Stomach (tissue), 8 donors: ENCODE measurements at regions not wholly inside any gene's neighbourhood (a gene's known extent, or its start where the extent isn't known, plus 50 kb on each side); places are given as distances from the start of the nearest gene placed in this dataset.

Experiments
- DNase-seq, 2 donors: peaks; one replicate each; pipeline versions ENCODE4 v3.0.0 to v3.0.0-alpha.2; 2013 to 2019
- H3K27ac ChIP-seq, 5 donors: fragments of 200-600 bp in 4 of 5; sonication (generic) in 4 of 5; one replicate each; pipeline ENCODE4 v1.5.1; 2013 to 2019; ENCODE audit warnings: mild to moderate bottlenecking in 1 of 5, moderate library complexity in 1 of 5
- H3K27me3 ChIP-seq, 3 donors: fragments of 200-600 bp; sonication (generic); one replicate each; pipeline ENCODE4 v1.5.1; 2017 to 2019; ENCODE audit warnings: mixed run types in 1 of 3
- H3K36me3 ChIP-seq, 4 donors: fragments of 200-600 bp; sonication (generic); 1 replicate in 3 of 4; 2 replicates in 1 of 4; pipeline ENCODE4 v1.5.1; 2016 to 2019
- H3K4me1 ChIP-seq, 4 donors: fragments of 200-600 bp; sonication (generic); one replicate each; pipeline ENCODE4 v1.5.1; 2016 to 2019
- H3K4me3 ChIP-seq, 4 donors: fragments of 200-600 bp; sonication (generic) in 3 of 4; one replicate each; pipeline ENCODE4 v1.5.1; 2016 to 2019; ENCODE audit warnings: mild to moderate bottlenecking in 1 of 4
- H3K9me3 ChIP-seq, 4 donors: fragments of 200-600 bp; sonication (generic); one replicate each; pipeline ENCODE4 v1.5.1; 2016 to 2019
- CTCF ChIP-seq, 7 experiments: fragments of 450-650 bp in 4 of 7; fragments of 200-600 bp in 3 of 7; sonication (generic) in 3 of 7; IDR thresholded peaks; one replicate each; pipeline ENCODE4 v1.5.1; 2016 to 2019; ENCODE audit warnings: antibody characterized with exemption in 7 of 7, control low read depth in 2 of 7, mild to moderate bottlenecking in 1 of 7
- EP300 ChIP-seq: sonication (generic); formaldehyde crosslinking; IDR thresholded peaks from one replicate; pipeline ENCODE4 v1.6.1; 2017; ENCODE audit warnings: antibody characterized with exemption
- POLR2A ChIP-seq, 4 donors: fragments of 450-650 bp; IDR thresholded peaks; one replicate each; pipeline ENCODE4 v1.6.1; 2016; ENCODE audit warnings: antibody characterized with exemption in 4 of 4, control low read depth in 2 of 4, mild to moderate bottlenecking in 1 of 4, moderate library complexity in 1 of 4
- POLR2AphosphoS5 ChIP-seq, 3 donors: sonication (generic); formaldehyde crosslinking; IDR thresholded peaks; one replicate each; pipeline ENCODE4 v1.6.1; 2016; ENCODE audit warnings: antibody characterized with exemption in 3 of 3
- WGBS, 5 donors: extraction: QIAGEN DNeasy Blood & Tissue Kit in 3 of 5; methylation state at CpG; one replicate each; pipeline versions ENCODE4 v1.1.5 to v1.1.7; 2013 to 2018; 5-methylcytosine and 5-hydroxymethylcytosine counted together
- intact Hi-C: fragments of 100-400 bp; cut with DNase I; formaldehyde crosslinking; loops from one replicate; pipeline ENCODE4 v1.15.1; 2023; ENCODE audit warnings: low total_unique reads
- donor health status: healthy with polysubstance abuse.
- donor health status: Bipolar disorder and iron deficiency.
- donor health status: healthy.

GRCh38 chr11:69878144-69878883, 59.1 kb upstream of the FGF3 start:
- peaks cover 0 to 71% (median 0%) of the 10 kb centered on the region in 3 donors for H3K27me3 ChIP-seq
- H3K4me1 ChIP-seq = no peaks in the 10 kb centered on the region
- TF ChIP-seq CTCF (IDR thresholded peaks at IDR 0.05) = no peak
- TF ChIP-seq POLR2A (IDR thresholded peaks at IDR 0.05) = no peak
- no peak for TF ChIP-seq POLR2AphosphoS5 (IDR thresholded peaks at IDR 0.05)
- no peak for TF ChIP-seq EP300
- 74 to 91% (median 83%) methylated on average over 8 to 12 of the region's 12 CpGs for WGBS, 5 donors
- DNase-seq = no peak
- H3K27ac ChIP-seq = no peak overlapping the region
- no peaks in the 10 kb centered on the region for H3K36me3 ChIP-seq
- H3K4me3 ChIP-seq = no peak overlapping the region
- intact Hi-C loops = loop anchor here (10.0 kb wide), 1 partner anchor 154 kb away; no protein-coding TSS in a partner anchor
- H3K9me3 ChIP-seq = no peaks in the 10 kb centered on the region

GRCh38 chr11:69878927-69879728, 59.9 kb upstream of the FGF3 start:
- no peaks in the 10 kb centered on the region for H3K4me1 ChIP-seq
- no peak overlapping the region for H3K4me3 ChIP-seq
- H3K9me3 ChIP-seq = no peaks in the 10 kb centered on the region
- no peak for TF ChIP-seq EP300
- no peak for TF ChIP-seq POLR2AphosphoS5 (IDR thresholded peaks at IDR 0.05)
- no peak for TF ChIP-seq POLR2A (IDR thresholded peaks at IDR 0.05)
- TF ChIP-seq CTCF (IDR thresholded peaks at IDR 0.05) = no peak
- DNase-seq = no peak
- no peaks in the 10 kb centered on the region for H3K36me3 ChIP-seq
- H3K27me3 ChIP-seq = peaks cover 0 to 72% (median 0%) of the 10 kb centered on the region in 3 donors
- intact Hi-C loops = loop anchor here (10.0 kb wide), 1 partner anchor 154 kb away; no protein-coding TSS in a partner anchor
- H3K27ac ChIP-seq = no peak overlapping the region
- 56 to 66% (median 60%) methylated on average over 7 to 11 of the region's 11 CpGs for WGBS, 5 donors

GRCh38 chr11:69879729-69880005, 60.5 kb upstream of the FGF3 start:
- Histone ChIP-seq H3K27ac (no peak overlapping the region), H3K36me3 (no peaks in the 10 kb centered on the region), H3K27me3 (peaks cover 0 to 69% (median 0%) of the 10 kb centered on the region in 3 donors), H3K9me3 (no peaks in the 10 kb centered on the region), H3K4me3 (no peak overlapping the region), H3K4me1 (no peaks in the 10 kb centered on the region)
- intact Hi-C loops = loop anchor here (10.0 kb wide), 1 partner anchor 155 kb away; no protein-coding TSS in a partner anchor
- no peak for DNase-seq
- WGBS, 5 donors = 59 to 82% (median 68%) methylated on average over 5 of the region's 5 CpGs
- no peak for TF ChIP-seq POLR2A (IDR thresholded peaks at IDR 0.05)
- TF ChIP-seq EP300 = no peak
- no peak for TF ChIP-seq POLR2AphosphoS5 (IDR thresholded peaks at IDR 0.05)
- TF ChIP-seq CTCF (IDR thresholded peaks at IDR 0.05) = no peak

GRCh38 chr11:69880041-69880825, 61.0 kb upstream of the FGF3 start:
- intact Hi-C loops = no loop called here

More at GRCh38 chr11:69880041-69880825, 61.0 kb upstream of the FGF3 start:
- H3K27me3 ChIP-seq = peaks cover 0 to 64% (median 0%) of the 10 kb centered on the region in 3 donors
- no peaks in the 10 kb centered on the region for H3K36me3 ChIP-seq
- no peak for DNase-seq
- TF ChIP-seq POLR2A (IDR thresholded peaks at IDR 0.05) = no peak
- TF ChIP-seq CTCF (IDR thresholded peaks at IDR 0.05) = no peak
- TF ChIP-seq EP300 = no peak
- no peak for TF ChIP-seq POLR2AphosphoS5 (IDR thresholded peaks at IDR 0.05)
- no peak overlapping the region for H3K4me3 ChIP-seq
- no peak overlapping the region for H3K27ac ChIP-seq
- H3K9me3 ChIP-seq = no peaks in the 10 kb centered on the region
- no peaks in the 10 kb centered on the region for H3K4me1 ChIP-seq
- 77 to 83% (median 81%) methylated on average over 18 of the region's 18 CpGs for WGBS, 5 donors
